GM10266 (cell line): ENCODE measurements at regions not wholly inside any gene's neighbourhood (a gene's known extent, or its start where the extent isn't known, plus 50 kb on each side); places are given as distances from the start of the nearest gene placed in this dataset.

Experiments used
- DNase-seq: peaks from one replicate; pipeline ENCODE4 v3.0.0; 2012; ENCODE audit errors: extremely low spot score
- CTCF ChIP-seq: IDR thresholded peaks from 2 replicates; pipeline ENCODE4 v1.5.1; 2012; ENCODE audit warnings: mild to moderate bottlenecking, low read depth; ENCODE audit not compliant: control insufficient read depth, insufficient read depth; ENCODE audit errors: missing control alignments

GRCh38 chr4:126959056-126959745, 673.6 kb upstream of the INTU start:
- DNase-seq = no peak
- TF ChIP-seq CTCF = no peak

- DNase-seq = no peak
- TF ChIP-seq CTCF = no peak
Observed at GRCh38 chr4:126960760-126961159, 672.0 kb upstream of the INTU start.

- no peak for DNase-seq
Observed at GRCh38 chr4:126961661-126962060, 671.1 kb upstream of the INTU start.

GRCh38 chr4:126965877-126966276, 666.9 kb upstream of the INTU start:
- TF ChIP-seq CTCF = no peak
- DNase-seq = no peak

More at GRCh38 chr4:126961661-126962060, 671.1 kb upstream of the INTU start:
- TF ChIP-seq CTCF = no peak

- no peak for TF ChIP-seq CTCF
- no peak for DNase-seq
Observed at GRCh38 chr4:126969360-126970235, 663.2 kb upstream of the INTU start.

GRCh38 chr4:126973201-126973600, 659.6 kb upstream of the INTU start:
- DNase-seq = no peak
- TF ChIP-seq CTCF = no peak

- DNase-seq = no peak
- TF ChIP-seq CTCF = no peak
Observed at GRCh38 chr4:126976850-126977632, 655.7 kb upstream of the INTU start.
